ENCODE measurements at regions not wholly inside any gene's neighbourhood (a gene's known extent, or its start where the extent isn't known, plus 50 kb on each side); places are given as distances from the start of the nearest gene placed in this dataset.

- DNase-seq: no peak
Observed at GRCh38 chr5:124343451-124343867, 403.0 kb downstream of the ZNF608 start.

GRCh38 chr5:124342986-124343385 is 403.5 kb downstream of the ZNF608 start:
- DNase-seq: no peak

GRCh38 chr5:124342584-124342983 is 403.9 kb downstream of the ZNF608 start:
- DNase-seq: no peak

- no peak for DNase-seq
Observed at GRCh38 chr5:124342027-124342471, 404.4 kb downstream of the ZNF608 start.

- DNase-seq: no peak
Observed at GRCh38 chr5:124341066-124341858, 405.2 kb downstream of the ZNF608 start.

GRCh38 chr5:124337996-124338395 is 408.4 kb downstream of the ZNF608 start:
- no peak for DNase-seq

GRCh38 chr5:124333298-124333979 is 413.0 kb downstream of the ZNF608 start:
- no peak for DNase-seq

GRCh38 chr5:124332273-124332672 is 414.2 kb downstream of the ZNF608 start:
- DNase-seq: no peak

GRCh38 chr5:124330595-124331220 is 415.7 kb downstream of the ZNF608 start:
- DNase-seq: no peak

GRCh38 chr5:124328201-124328600 is 418.2 kb downstream of the ZNF608 start:
- DNase-seq: no peak

GRCh38 chr5:124318661-124319060 is 427.8 kb downstream of the ZNF608 start:
- DNase-seq: no peak

- no peak for DNase-seq
Observed at GRCh38 chr5:124317451-124317850, 429.0 kb downstream of the ZNF608 start.

- no peak for DNase-seq
Observed at GRCh38 chr5:124315741-124316415, 430.6 kb downstream of the ZNF608 start.

GRCh38 chr5:124310453-124310852 is 436.0 kb downstream of the ZNF608 start:
- DNase-seq: no peak

GRCh38 chr5:124309241-124309980 is 437.0 kb downstream of the ZNF608 start:
- DNase-seq: no peak

- DNase-seq: no peak
Observed at GRCh38 chr5:124303366-124303765, 443.1 kb downstream of the ZNF608 start.

- DNase-seq: no peak
Observed at GRCh38 chr5:124302533-124302932, 443.9 kb downstream of the ZNF608 start.

GRCh38 chr5:124301850-124302249 is 444.6 kb downstream of the ZNF608 start:
- DNase-seq: no peak

- DNase-seq: no peak
Observed at GRCh38 chr5:124300815-124301621, 445.4 kb downstream of the ZNF608 start.

- DNase-seq: no peak
Observed at GRCh38 chr5:124297826-124298225, 448.6 kb downstream of the ZNF608 start.

GRCh38 chr5:124292322-124292855 is 454.1 kb downstream of the ZNF608 start:
- no peak for DNase-seq
